ENCODE measurements at regions not wholly inside any gene's neighbourhood (a gene's known extent, or its start where the extent isn't known, plus 50 kb on each side); places are given as distances from the start of the nearest gene placed in this dataset.

DNA sequence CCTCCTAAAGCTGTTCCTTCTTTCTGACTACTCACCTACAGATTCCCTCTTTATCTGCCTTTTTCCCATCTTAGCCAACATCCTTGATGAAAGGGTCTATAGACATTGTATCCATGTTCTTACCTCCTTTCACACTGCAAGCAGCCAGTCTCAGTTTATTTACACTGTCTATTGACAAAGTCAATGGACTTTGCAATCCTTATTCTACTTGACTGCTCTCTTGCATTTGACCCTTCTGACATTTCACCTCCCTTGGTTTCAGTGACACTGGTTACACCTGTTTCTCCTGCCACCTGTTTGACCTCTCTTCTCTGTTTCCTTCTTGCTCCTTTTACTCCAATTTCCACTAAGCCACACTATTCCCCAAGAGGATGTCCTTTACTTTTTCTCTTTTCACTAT, 224.0 kb upstream of the SNX7 start:
- H3K9me3 ChIP-seq = no peaks in the 10 kb centered on the region
- no peaks in the 10 kb centered on the region for H3K36me3 ChIP-seq
- DNase-seq = no peak
- H3K27me3 ChIP-seq = no peaks in the 10 kb centered on the region
- H3K4me3 ChIP-seq = no peak overlapping the region
- intact Hi-C loops (cut with DNase I) = no loop called here
- TF ChIP-seq POLR2AphosphoS5 (IDR thresholded peaks at IDR 0.05) = no peak
- TF ChIP-seq, protein P1, sequence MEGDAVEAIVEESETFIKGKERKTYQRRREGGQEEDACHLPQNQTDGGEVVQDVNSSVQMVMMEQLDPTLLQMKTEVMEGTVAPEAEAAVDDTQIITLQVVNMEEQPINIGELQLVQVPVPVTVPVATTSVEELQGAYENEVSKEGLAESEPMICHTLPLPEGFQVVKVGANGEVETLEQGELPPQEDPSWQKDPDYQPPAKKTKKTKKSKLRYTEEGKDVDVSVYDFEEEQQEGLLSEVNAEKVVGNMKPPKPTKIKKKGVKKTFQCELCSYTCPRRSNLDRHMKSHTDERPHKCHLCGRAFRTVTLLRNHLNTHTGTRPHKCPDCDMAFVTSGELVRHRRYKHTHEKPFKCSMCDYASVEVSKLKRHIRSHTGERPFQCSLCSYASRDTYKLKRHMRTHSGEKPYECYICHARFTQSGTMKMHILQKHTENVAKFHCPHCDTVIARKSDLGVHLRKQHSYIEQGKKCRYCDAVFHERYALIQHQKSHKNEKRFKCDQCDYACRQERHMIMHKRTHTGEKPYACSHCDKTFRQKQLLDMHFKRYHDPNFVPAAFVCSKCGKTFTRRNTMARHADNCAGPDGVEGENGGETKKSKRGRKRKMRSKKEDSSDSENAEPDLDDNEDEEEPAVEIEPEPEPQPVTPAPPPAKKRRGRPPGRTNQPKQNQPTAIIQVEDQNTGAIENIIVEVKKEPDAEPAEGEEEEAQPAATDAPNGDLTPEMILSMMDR (IDR thresholded peaks at IDR 0.05) = no peak
- TF ChIP-seq EP300 (IDR thresholded peaks at IDR 0.05) = no peak
- no peak for TF ChIP-seq POLR2A (IDR thresholded peaks at IDR 0.05)
- no peaks in the 10 kb centered on the region for H3K4me1 ChIP-seq
- H3K27ac ChIP-seq = no peak overlapping the region

DNA sequence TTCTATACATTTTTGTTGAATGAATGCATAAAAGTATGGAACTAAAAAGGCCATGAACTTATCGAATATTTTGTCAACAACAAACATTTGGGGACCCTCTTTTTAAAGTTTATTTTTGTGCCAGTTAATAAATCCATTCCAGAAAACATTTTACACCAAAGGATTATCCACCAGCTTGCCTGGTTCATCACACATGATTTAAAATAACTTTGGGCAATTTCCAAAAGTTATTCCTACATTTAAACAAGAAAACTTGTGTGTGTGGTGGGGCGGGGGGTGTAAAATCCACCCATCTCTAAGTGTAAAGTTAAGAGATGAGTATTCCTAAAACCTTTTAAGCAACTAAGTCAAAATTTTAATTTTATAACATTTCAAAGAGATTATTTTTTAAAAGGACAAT, 224.5 kb upstream of the SNX7 start:
- Histone ChIP-seq H3K27me3 (no peaks in the 10 kb centered on the region), H3K4me3 (no peak overlapping the region), H3K4me1 (no peaks in the 10 kb centered on the region), H3K36me3 (no peaks in the 10 kb centered on the region), H3K27ac (no peak overlapping the region), H3K9me3 (no peaks in the 10 kb centered on the region)
- no peak for DNase-seq
- TF ChIP-seq EP300 (IDR thresholded peaks at IDR 0.05) = no peak
- no peak for TF ChIP-seq POLR2A (IDR thresholded peaks at IDR 0.05)
- TF ChIP-seq, protein P1 (IDR thresholded peaks at IDR 0.05) = no peak
- TF ChIP-seq POLR2AphosphoS5 (IDR thresholded peaks at IDR 0.05) = no peak
- 73 to 79% methylated on average over 2 of the region's 2 CpGs for WGBS, 2 donors
- intact Hi-C loops (cut with DNase I) = no loop called here

DNA sequence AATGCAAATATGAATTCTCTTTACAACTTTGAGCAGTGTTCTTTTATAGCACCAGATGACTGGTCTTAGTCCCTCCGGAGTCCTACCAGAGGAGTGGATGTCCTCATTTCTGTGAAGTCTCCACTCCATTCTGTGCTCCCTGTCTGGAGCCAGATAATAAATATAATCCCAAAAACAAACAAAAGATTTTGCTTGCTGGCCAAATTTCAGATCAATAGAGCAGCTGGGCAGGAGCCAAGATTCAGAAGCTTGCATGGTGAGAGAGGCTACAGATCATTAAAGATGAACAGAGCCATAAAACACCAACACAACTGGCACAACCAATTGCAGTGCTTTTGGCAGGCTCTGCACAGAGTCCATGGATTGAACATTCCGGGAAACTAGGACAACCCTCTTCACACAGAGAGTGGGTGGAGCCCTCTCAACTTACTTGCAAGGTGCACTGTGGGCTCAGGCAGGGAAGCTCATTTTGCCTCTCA, 231.5 kb upstream of the SNX7 start:
- intact Hi-C loops (cut with DNase I) = no loop called here
- Histone ChIP-seq H3K4me3 (no peak overlapping the region), H3K36me3 (no peaks in the 10 kb centered on the region), H3K4me1 (no peaks in the 10 kb centered on the region), H3K9me3 (no peaks in the 10 kb centered on the region), H3K27me3 (no peaks in the 10 kb centered on the region), H3K27ac (no peak overlapping the region)
- DNase-seq = no peak
- WGBS, 2 donors = 13 to 50% methylated on average over 2 of the region's 2 CpGs
- TF ChIP-seq, protein P1 (IDR thresholded peaks at IDR 0.05) = no peak
- TF ChIP-seq POLR2AphosphoS5 (IDR thresholded peaks at IDR 0.05) (no peak), POLR2A (IDR thresholded peaks at IDR 0.05) (no peak), EP300 (IDR thresholded peaks at IDR 0.05) (no peak)

DNA sequence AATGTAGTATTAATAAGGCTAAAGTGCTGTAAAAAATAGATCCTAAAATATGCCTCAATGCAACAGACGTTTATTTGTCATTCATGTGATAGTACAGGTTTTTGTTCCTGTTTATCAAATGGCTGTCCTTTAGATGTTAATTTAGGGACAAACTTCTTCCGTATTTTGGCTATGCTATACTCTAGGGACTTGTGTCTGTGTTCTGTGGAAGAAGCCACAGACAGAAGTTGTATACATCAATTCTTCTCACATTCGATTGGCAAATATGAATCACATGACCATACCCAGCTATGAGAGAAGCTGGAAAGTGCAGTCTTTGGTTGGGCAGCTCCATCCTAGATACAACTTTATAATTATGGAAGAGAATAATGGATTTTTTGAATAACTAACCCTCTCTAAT, 232.7 kb upstream of the SNX7 start:
- Histone ChIP-seq H3K36me3 (no peaks in the 10 kb centered on the region), H3K27ac (no peak overlapping the region), H3K4me3 (no peak overlapping the region), H3K4me1 (no peaks in the 10 kb centered on the region), H3K9me3 (no peaks in the 10 kb centered on the region), H3K27me3 (no peaks in the 10 kb centered on the region)
- no peak for TF ChIP-seq EP300 (IDR thresholded peaks at IDR 0.05)
- intact Hi-C loops (cut with DNase I) = no loop called here
- no peak for DNase-seq
- WGBS, 2 donors = 83 to 84% methylated on average over 3 of the region's 3 CpGs

DNA sequence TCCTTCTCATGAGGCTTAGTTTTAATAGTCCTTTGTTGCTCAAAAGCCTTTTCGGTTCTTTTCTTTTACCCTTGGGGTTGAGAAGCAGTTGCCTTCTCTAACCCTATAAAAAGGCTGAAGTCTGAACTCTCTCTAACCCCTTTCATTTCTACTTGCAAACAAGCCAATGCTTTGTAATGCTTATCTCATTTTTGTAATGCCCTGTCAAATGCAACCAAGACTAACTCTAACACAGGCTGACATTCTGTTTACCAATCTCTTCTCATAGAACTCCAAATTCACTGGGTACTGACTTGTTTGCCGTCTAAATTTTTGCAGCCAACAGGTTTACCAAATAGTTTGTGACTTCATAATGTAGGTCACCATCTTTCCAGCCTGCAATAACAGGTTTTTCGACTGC, 233.9 kb upstream of the SNX7 start:
- no peaks in the 10 kb centered on the region for H3K27me3 ChIP-seq
- no peaks in the 10 kb centered on the region for H3K9me3 ChIP-seq
- H3K36me3 ChIP-seq = no peaks in the 10 kb centered on the region
- H3K27ac ChIP-seq = no peak overlapping the region
- no peak for TF ChIP-seq POLR2A (IDR thresholded peaks at IDR 0.05)
- TF ChIP-seq EP300 (IDR thresholded peaks at IDR 0.05) = no peak
- no peak for TF ChIP-seq POLR2AphosphoS5 (IDR thresholded peaks at IDR 0.05)
- TF ChIP-seq, protein P1 (IDR thresholded peaks at IDR 0.05) = no peak
- no peak for DNase-seq
- intact Hi-C loops (cut with DNase I) = no loop called here
- 71 to 80% methylated on average over 3 of the region's 3 CpGs for WGBS, 2 donors
- H3K4me3 ChIP-seq = no peak overlapping the region
- H3K4me1 ChIP-seq = no peaks in the 10 kb centered on the region
